ENCODE measurements at regions not wholly inside any gene's neighbourhood (a gene's known extent, or its start where the extent isn't known, plus 50 kb on each side); places are given as distances from the start of the nearest gene placed in this dataset.

GRCh38 chr5:82834151-82834550 is 243.0 kb downstream of the TMEM167A start:
- Mint-ChIP-seq H3K4me1 (ENCODE audit: unreplicated experiment) (peaks cover 2% of the 10 kb centered on the region), H3K36me3 (no peaks in the 10 kb centered on the region), H3K27ac (no peak overlapping the region), H3K27me3 (no peaks in the 10 kb centered on the region), H3K9me3 (peaks cover 10% of the 10 kb centered on the region), H3K4me3 (no peak overlapping the region)
- no peak for DNase-seq (ENCODE audit: extremely low spot score, unreplicated experiment)
- no peak for TF ChIP-seq CTCF (conservative IDR thresholded peaks at IDR 0.05)

GRCh38 chr5:82833277-82833676 is 243.9 kb downstream of the TMEM167A start:
- Mint-ChIP-seq H3K36me3 (no peaks in the 10 kb centered on the region), H3K27ac (no peak overlapping the region), H3K4me3 (no peak overlapping the region), H3K4me1 (ENCODE audit: unreplicated experiment) (no peaks in the 10 kb centered on the region), H3K27me3 (no peaks in the 10 kb centered on the region), H3K9me3 (peaks cover 10% of the 10 kb centered on the region)
- no peak for TF ChIP-seq CTCF (conservative IDR thresholded peaks at IDR 0.05)
- DNase-seq (ENCODE audit: extremely low spot score, unreplicated experiment) = no peak

- no peak overlapping the region for H3K4me3 Mint-ChIP-seq
- DNase-seq (ENCODE audit: extremely low spot score, unreplicated experiment) = no peak
- no peaks in the 10 kb centered on the region for H3K36me3 Mint-ChIP-seq
- no peak for TF ChIP-seq CTCF (conservative IDR thresholded peaks at IDR 0.05)
- H3K4me1 Mint-ChIP-seq (ENCODE audit: unreplicated experiment) = no peaks in the 10 kb centered on the region
- peaks cover 10% of the 10 kb centered on the region for H3K9me3 Mint-ChIP-seq
- no peaks in the 10 kb centered on the region for H3K27me3 Mint-ChIP-seq
- no peak overlapping the region for H3K27ac Mint-ChIP-seq
These were observed 244.7 kb downstream of the TMEM167A start for GRCh38 chr5:82832445-82832844.

- DNase-seq (ENCODE audit: extremely low spot score, unreplicated experiment) = no peak
- Mint-ChIP-seq H3K27ac (no peak overlapping the region), H3K4me3 (no peak overlapping the region), H3K4me1 (ENCODE audit: unreplicated experiment) (no peaks in the 10 kb centered on the region), H3K36me3 (no peaks in the 10 kb centered on the region), H3K27me3 (no peaks in the 10 kb centered on the region), H3K9me3 (peaks cover 6% of the 10 kb centered on the region)
- TF ChIP-seq CTCF (conservative IDR thresholded peaks at IDR 0.05) = no peak
These were observed 249.0 kb downstream of the TMEM167A start for GRCh38 chr5:82828211-82828610.

- Mint-ChIP-seq H3K27me3 (no peaks in the 10 kb centered on the region), H3K4me3 (no peak overlapping the region), H3K4me1 (ENCODE audit: unreplicated experiment) (no peaks in the 10 kb centered on the region), H3K9me3 (peaks cover 6% of the 10 kb centered on the region), H3K36me3 (no peaks in the 10 kb centered on the region), H3K27ac (no peak overlapping the region)
- no peak for DNase-seq (ENCODE audit: extremely low spot score, unreplicated experiment)
- TF ChIP-seq CTCF (conservative IDR thresholded peaks at IDR 0.05) = no peak
These were observed 249.5 kb downstream of the TMEM167A start for GRCh38 chr5:82827651-82828050.

GRCh38 chr5:82822634-82822927 is 254.6 kb downstream of the TMEM167A start:
- TF ChIP-seq CTCF (conservative IDR thresholded peaks at IDR 0.05) = no peak
- H3K4me1 Mint-ChIP-seq (ENCODE audit: unreplicated experiment) = peaks cover 19% of the 10 kb centered on the region
- no peak overlapping the region for H3K4me3 Mint-ChIP-seq
- peaks cover 6% of the 10 kb centered on the region for H3K9me3 Mint-ChIP-seq
- H3K27me3 Mint-ChIP-seq = no peaks in the 10 kb centered on the region
- no peak overlapping the region for H3K27ac Mint-ChIP-seq
- H3K36me3 Mint-ChIP-seq = no peaks in the 10 kb centered on the region
- no peak for DNase-seq (ENCODE audit: extremely low spot score, unreplicated experiment)

Measured in type B pancreatic cell (in vitro differentiated cells).